ENCODE measurements at regions not wholly inside any gene's neighbourhood (a gene's known extent, or its start where the extent isn't known, plus 50 kb on each side); places are given as distances from the start of the nearest gene placed in this dataset.

GRCh38 chr3:31356941-31357340 lies 175.8 kb upstream of the STT3B start:
- no peaks in the 10 kb centered on the region for H4K20me1 ChIP-seq (replicated peaks; ENCODE audit: control insufficient read depth, extremely low read depth, insufficient read depth, low read length)
- H2AFZ ChIP-seq (ENCODE audit: low read depth, low read length) = no peak overlapping the region
- ChIA-PET CTCF (no interaction called here), POLR2A (no interaction called here)
- H3K27ac ChIP-seq (ENCODE audit: insufficient read depth, low read depth, low read length) = no peak overlapping the region
- H3K4me1 ChIP-seq (ENCODE audit: control insufficient read depth, extremely low read depth, insufficient read depth, low read length) = no peaks in the 10 kb centered on the region
- H3K27me3 ChIP-seq (ENCODE audit: control insufficient read depth in 2 of 2, insufficient read depth in 2 of 2, low read length in 2 of 2) = no peaks in the 10 kb centered on the region
- no peak overlapping the region for H3K9ac ChIP-seq (replicated peaks; ENCODE audit: extremely low read depth, insufficient read depth, low read length)
- H3K79me2 ChIP-seq (ENCODE audit: control insufficient read depth, insufficient read depth, low read length) = no peaks in the 10 kb centered on the region
- dilution Hi-C loops (cut with MboI; ENCODE audit: extremely low pct_ligation_motif_present, low sequenced_read_pairs) (no loop called here), intact Hi-C loops (cut with micrococcal nuclease) (no loop called here)
- no peak overlapping the region for H3K4me3 ChIP-seq (replicated peaks in 1 of 3; ENCODE audit: insufficient read depth in 1 of 3, low read depth in 1 of 3, low read length in 3 of 3)
- no peak overlapping the region for H3K4me2 ChIP-seq (ENCODE audit: insufficient read depth, low read length)
- TF ChIP-seq POLR2A (IDR thresholded peaks at IDR 0.05; ENCODE audit: low read depth, low read length) (no peak), MYC (IDR thresholded peaks at IDR 0.05; ENCODE audit: low read depth, low read length) (no peak), CTCF (IDR thresholded peaks at IDR 0.05; ENCODE audit: extremely low read depth in 1 of 2, insufficient read depth in 1 of 2, low read depth in 1 of 2, low read length in 2 of 2) (no peak), GATA2 (IDR thresholded peaks at IDR 0.05; ENCODE audit: insufficient read depth, insufficient read length, low read depth, low read length) (no peak), POLR2AphosphoS5 (IDR thresholded peaks at IDR 0.05; ENCODE audit: insufficient read depth, low read depth, low read length) (no peak), FOS (IDR thresholded peaks at IDR 0.05; ENCODE audit: borderline replicate concordance, insufficient read depth, low read length) (no peak), EZH2 (IDR thresholded peaks at IDR 0.05; ENCODE audit: borderline replicate concordance, low read depth, low read length, severe bottlenecking) (no peak), MAX (IDR thresholded peaks at IDR 0.05; ENCODE audit: insufficient read depth, insufficient read length) (no peak), JUN (IDR thresholded peaks at IDR 0.05; ENCODE audit: borderline replicate concordance, insufficient read depth, insufficient read length, low read depth) (no peak)
- no TSS peak for BruUV-seq (replicated peaks)
- H3K9me1 ChIP-seq (replicated peaks; ENCODE audit: control insufficient read depth, extremely low read depth, insufficient read depth, low read length) = peaks cover 2% of the 10 kb centered on the region
- no peak for DNase-seq (ENCODE audit: low read depth, low spot score)
- FAIRE-seq = no peak
- no peaks in the 10 kb centered on the region for H3K36me3 ChIP-seq (ENCODE audit: control insufficient read depth in 2 of 2, extremely low read depth in 1 of 2, insufficient read depth in 2 of 2, low read length in 2 of 2)
- no peaks in the 10 kb centered on the region for H3K9me3 ChIP-seq (replicated peaks; ENCODE audit: control insufficient read depth, insufficient read depth, low read length)

All from endothelial cell of umbilical vein (primary cell).